Parathyroid adenoma (tissue), 2 donors: ENCODE measurements at regions not wholly inside any gene's neighbourhood (a gene's known extent, or its start where the extent isn't known, plus 50 kb on each side); places are given as distances from the start of the nearest gene placed in this dataset.

ENCODE experiments used
- H2AFZ ChIP-seq: fragments of 300-600 bp; sonication (generic); one replicate; pipeline ENCODE4 v1.7.0; 2017; ENCODE audit warnings: antibody characterized with exemption, mild to moderate bottlenecking
- H3K27ac ChIP-seq: fragments of 300-600 bp; sonication (generic); one replicate; pipeline ENCODE4 v1.7.0; 2017
- H3K27me3 ChIP-seq: fragments of 300-600 bp; sonication (generic); one replicate; pipeline ENCODE4 v1.7.0; 2017; ENCODE audit warnings: low read length; ENCODE audit not compliant: control insufficient read depth, insufficient read depth
- H3K36me3 ChIP-seq: fragments of 300-600 bp; sonication (generic); one replicate; pipeline ENCODE4 v1.7.0; 2017; ENCODE audit warnings: low read length; ENCODE audit not compliant: control insufficient read depth, insufficient read depth
- H3K4me1 ChIP-seq: fragments of 300-600 bp; sonication (generic); one replicate; pipeline ENCODE4 v1.7.0; 2017; ENCODE audit warnings: control low read depth
- H3K4me2 ChIP-seq: fragments of 300-600 bp; sonication (generic); one replicate; pipeline ENCODE4 v1.7.0; 2017; ENCODE audit warnings: low read length
- H3K4me3 ChIP-seq: fragments of 300-600 bp; sonication (generic); one replicate; pipeline ENCODE4 v1.7.0; 2017; ENCODE audit warnings: low read depth, low read length
- H3K79me2 ChIP-seq: fragments of 300-600 bp; sonication (generic); one replicate; pipeline ENCODE4 v1.7.0; 2017; ENCODE audit warnings: control low read depth
- H3K9ac ChIP-seq: fragments of 300-600 bp; sonication (generic); one replicate; pipeline ENCODE4 v1.7.0; 2017; ENCODE audit warnings: mild to moderate bottlenecking
- H3K9me3 ChIP-seq: fragments of 300-600 bp; sonication (generic); one replicate; pipeline ENCODE4 v1.7.0; 2017; ENCODE audit warnings: low read length; ENCODE audit not compliant: control insufficient read depth
- TF ChIP-seq, protein P1 (sequence below): fragments of 300-600 bp; sonication (generic); IDR thresholded peaks from one replicate; pipeline ENCODE4 v1.7.0; 2017; ENCODE audit warnings: antibody characterized with exemption, mild to moderate bottlenecking
- donor health status: primary hyperparathyroidism.

DNA sequence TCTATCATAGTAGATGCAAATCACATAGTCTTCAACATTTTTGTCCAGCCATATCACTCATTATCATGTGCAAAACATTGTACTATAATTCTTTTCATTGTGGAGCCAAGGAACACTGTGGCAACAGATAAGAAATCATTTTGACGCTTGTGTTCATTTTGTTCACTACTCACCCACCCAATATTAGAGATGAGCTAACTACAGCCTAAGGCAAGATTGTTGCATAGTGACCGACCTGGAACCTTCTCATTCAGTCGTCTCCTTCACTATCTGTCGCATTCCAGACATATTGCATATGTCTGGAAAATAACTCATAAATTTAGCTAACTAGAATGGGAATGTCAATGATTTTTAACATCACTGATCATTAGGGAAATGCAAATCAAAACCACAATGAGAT is 270.3 kb downstream of the CGGBP1 start:
- no peak overlapping the region for H2AFZ ChIP-seq
- H3K36me3 ChIP-seq: no peaks in the 10 kb centered on the region
- H3K4me3 ChIP-seq: no peak overlapping the region
- no peak overlapping the region for H3K27ac ChIP-seq
- H3K4me2 ChIP-seq: no peak overlapping the region
- H3K4me1 ChIP-seq: no peaks in the 10 kb centered on the region
- H3K79me2 ChIP-seq: no peaks in the 10 kb centered on the region
- TF ChIP-seq, protein P1, sequence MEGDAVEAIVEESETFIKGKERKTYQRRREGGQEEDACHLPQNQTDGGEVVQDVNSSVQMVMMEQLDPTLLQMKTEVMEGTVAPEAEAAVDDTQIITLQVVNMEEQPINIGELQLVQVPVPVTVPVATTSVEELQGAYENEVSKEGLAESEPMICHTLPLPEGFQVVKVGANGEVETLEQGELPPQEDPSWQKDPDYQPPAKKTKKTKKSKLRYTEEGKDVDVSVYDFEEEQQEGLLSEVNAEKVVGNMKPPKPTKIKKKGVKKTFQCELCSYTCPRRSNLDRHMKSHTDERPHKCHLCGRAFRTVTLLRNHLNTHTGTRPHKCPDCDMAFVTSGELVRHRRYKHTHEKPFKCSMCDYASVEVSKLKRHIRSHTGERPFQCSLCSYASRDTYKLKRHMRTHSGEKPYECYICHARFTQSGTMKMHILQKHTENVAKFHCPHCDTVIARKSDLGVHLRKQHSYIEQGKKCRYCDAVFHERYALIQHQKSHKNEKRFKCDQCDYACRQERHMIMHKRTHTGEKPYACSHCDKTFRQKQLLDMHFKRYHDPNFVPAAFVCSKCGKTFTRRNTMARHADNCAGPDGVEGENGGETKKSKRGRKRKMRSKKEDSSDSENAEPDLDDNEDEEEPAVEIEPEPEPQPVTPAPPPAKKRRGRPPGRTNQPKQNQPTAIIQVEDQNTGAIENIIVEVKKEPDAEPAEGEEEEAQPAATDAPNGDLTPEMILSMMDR: no peak
- no peaks in the 10 kb centered on the region for H3K9me3 ChIP-seq
- H3K9ac ChIP-seq: no peak overlapping the region
- no peaks in the 10 kb centered on the region for H3K27me3 ChIP-seq

DNA sequence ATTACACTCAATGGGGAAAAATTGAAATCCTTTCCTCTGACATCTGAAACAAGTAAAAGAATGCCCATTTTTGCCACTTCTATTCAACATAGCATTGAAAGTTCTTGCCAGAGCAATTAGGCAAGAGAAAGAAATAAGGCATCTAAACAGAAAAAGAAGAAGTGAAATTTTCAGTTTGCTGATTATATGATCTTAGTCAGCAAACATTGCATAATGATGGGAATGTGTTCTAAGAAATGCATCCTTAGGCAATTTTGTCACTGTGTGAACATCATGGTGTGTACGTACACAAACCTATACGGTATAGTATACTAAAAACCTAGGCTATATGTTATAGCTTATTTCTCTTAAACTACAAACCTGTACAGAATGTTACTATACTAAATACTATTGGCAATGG is 278.0 kb downstream of the CGGBP1 start:
- Histone ChIP-seq H3K79me2 (no peaks in the 10 kb centered on the region), H3K9ac (no peak overlapping the region), H3K9me3 (no peaks in the 10 kb centered on the region), H3K4me2 (no peak overlapping the region), H3K36me3 (peaks cover 5% of the 10 kb centered on the region), H3K4me1 (no peaks in the 10 kb centered on the region), H3K27me3 (no peaks in the 10 kb centered on the region), H3K27ac (no peak overlapping the region), H3K4me3 (no peak overlapping the region), H2AFZ (no peak overlapping the region)
- TF ChIP-seq, protein P1: no peak

DNA sequence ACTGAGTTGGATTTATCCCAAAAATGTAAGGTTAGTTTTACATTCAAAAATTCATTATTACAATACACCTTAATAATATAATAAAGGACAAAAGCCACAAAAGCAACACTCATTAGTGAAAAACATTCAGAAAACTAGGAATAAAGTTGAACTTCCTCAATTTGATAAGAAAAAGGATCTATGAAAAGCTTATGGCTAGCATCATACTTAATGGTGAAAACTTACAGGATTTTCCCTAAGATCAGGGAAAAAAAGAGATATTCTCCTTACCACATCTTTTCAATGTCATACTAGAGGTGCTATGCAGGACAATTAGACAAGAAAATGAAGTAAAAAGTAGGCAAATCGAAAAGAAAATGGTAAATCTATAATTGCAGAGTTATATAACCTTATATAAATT is 279.9 kb downstream of the CGGBP1 start:
- Histone ChIP-seq H3K9ac (no peak overlapping the region), H3K4me3 (no peak overlapping the region), H2AFZ (no peak overlapping the region), H3K27ac (no peak overlapping the region), H3K27me3 (no peaks in the 10 kb centered on the region), H3K4me1 (no peaks in the 10 kb centered on the region), H3K4me2 (no peak overlapping the region), H3K36me3 (peaks cover 5% of the 10 kb centered on the region), H3K9me3 (no peaks in the 10 kb centered on the region), H3K79me2 (no peaks in the 10 kb centered on the region)
- TF ChIP-seq, protein P1: no peak

DNA sequence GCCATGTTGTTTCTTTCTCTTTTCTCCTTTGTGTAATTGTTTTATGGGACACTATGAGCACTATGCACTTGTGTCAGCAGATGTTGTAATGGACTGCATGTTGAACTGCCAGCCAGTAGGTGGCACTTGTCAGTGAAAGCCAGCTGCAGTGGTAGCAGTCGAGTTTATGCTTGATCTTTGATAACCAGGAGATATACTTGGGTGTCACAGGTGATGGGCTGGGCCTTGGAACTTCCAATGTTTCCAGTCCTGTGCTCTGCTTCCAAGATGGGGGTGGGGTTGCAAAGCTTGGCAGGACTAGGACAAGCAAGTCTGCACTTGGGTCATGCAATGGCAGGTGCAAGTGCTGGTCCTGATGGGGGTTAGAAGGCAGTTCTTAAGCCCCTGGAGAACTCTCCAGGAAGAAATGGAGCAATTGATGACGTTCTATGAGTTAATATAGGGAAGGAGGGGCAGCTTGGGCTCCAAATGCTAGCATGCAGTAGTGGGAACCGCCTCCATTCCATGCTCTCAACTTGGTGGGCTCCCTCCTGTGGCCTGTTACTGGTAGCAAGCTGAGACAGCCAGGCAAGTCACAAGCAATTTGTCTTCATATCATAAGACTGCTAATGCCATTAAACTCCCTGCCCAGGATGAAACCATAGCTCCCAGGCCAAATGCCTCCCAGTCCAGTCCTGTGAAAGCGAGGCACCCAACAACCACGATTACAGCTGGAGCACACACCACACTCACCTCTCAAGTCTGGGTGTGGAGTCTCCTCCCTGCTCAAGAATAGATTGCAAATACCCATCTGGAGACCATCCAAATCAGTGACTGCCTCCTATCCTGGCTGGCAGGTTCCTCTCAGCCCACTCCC is 287.2 kb downstream of the CGGBP1 start:
- H3K36me3 ChIP-seq: no peaks in the 10 kb centered on the region
- no peak overlapping the region for H3K27ac ChIP-seq
- no peaks in the 10 kb centered on the region for H3K4me1 ChIP-seq
- H3K4me2 ChIP-seq: no peak overlapping the region
- H3K9me3 ChIP-seq: no peaks in the 10 kb centered on the region
- H3K27me3 ChIP-seq: no peaks in the 10 kb centered on the region
- TF ChIP-seq, protein P1: peak; percentile 42
- H3K9ac ChIP-seq: no peak overlapping the region
- no peak overlapping the region for H2AFZ ChIP-seq
- H3K4me3 ChIP-seq: no peak overlapping the region
- H3K79me2 ChIP-seq: no peaks in the 10 kb centered on the region

DNA sequence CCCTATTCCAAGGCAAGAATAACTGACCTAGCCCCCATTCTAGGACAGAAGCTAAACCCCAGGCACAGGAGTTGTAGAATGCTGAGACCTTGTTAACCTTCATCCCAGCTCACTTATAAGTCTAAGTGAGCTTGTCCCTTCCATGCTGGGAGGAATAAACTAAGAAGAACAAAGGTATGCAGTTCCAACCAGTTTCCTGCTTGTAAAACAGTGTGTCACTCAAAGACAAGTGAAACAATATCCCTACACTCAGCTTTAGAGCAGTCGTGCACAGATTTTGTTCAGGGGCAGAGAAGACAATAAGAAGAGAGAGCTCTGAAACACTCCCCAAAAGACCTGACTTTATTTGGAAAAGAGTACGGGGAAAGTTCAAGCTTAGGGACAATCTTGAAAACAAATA is 292.1 kb downstream of the CGGBP1 start:
- H3K4me2 ChIP-seq: no peak overlapping the region
- no peaks in the 10 kb centered on the region for H3K27me3 ChIP-seq
- no peak overlapping the region for H2AFZ ChIP-seq
- H3K36me3 ChIP-seq: no peaks in the 10 kb centered on the region
- TF ChIP-seq, protein P1: no peak
- no peak overlapping the region for H3K4me3 ChIP-seq
- no peaks in the 10 kb centered on the region for H3K79me2 ChIP-seq
- H3K4me1 ChIP-seq: no peaks in the 10 kb centered on the region
- no peak overlapping the region for H3K9ac ChIP-seq
- H3K27ac ChIP-seq: no peak overlapping the region
- no peaks in the 10 kb centered on the region for H3K9me3 ChIP-seq
